Spleen (tissue), 7 donors: ENCODE measurements at regions not wholly inside any gene's neighbourhood (a gene's known extent, or its start where the extent isn't known, plus 50 kb on each side); places are given as distances from the start of the nearest gene placed in this dataset.

Experiments
- CTCF ChIP-seq, 11 experiments: fragments of 200-600 bp in 7 of 11; fragments of 450-650 bp in 4 of 11; sonication (generic) in 4 of 11; IDR thresholded peaks in 8 of 11; conservative IDR thresholded peaks in 3 of 11; 1 replicate in 7 of 11; 2 replicates in 4 of 11; pipeline versions ENCODE4 v1.4.0 to v1.8.0; 2016 to 2021; ENCODE audit warnings: antibody characterized with exemption in 11 of 11, inconsistent platforms in 4 of 11, mild to moderate bottlenecking in 1 of 11
- POLR2AphosphoS5 ChIP-seq, 3 donors: sonication (generic); formaldehyde crosslinking; IDR thresholded peaks; one replicate each; pipeline ENCODE4 v1.5.1; 2017; ENCODE audit warnings: antibody characterized with exemption in 3 of 3
- donor health status: DM: no; HTN: no; CAD: no; lungs with moderate emphysema.
- donor health status: DM: no; HTN: no; CAD: no.
- donor health status: DM: no; HTN: no; CAD: no.

DNA sequence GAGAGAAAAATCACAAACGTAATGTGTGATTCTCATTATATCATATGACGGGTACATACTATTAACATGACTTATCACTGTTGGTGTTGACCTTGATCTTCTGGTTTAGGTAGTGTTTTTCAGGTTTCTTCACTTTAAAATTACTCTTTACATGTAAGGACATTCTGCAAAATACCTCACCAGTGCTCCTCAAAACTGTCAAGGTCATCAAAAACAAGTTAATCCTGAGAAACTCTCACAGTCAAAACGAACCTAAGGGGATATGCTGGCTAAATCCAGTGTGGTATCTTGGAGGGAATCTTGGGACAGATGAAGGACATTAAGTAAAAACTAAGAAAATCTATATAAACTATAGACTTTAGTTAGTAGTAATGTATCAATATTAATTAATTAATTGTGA, 499.8 kb downstream of the IRS1 start:
- TF ChIP-seq POLR2AphosphoS5 (IDR thresholded peaks at IDR 0.05) (no peak), CTCF (IDR thresholded peaks at IDR 0.05 in 8 of 11, conservative IDR thresholded peaks at IDR 0.05 in 3 of 11) (no peak)
